Neural crest cell (in vitro differentiated cells): ENCODE measurements at regions not wholly inside any gene's neighbourhood (a gene's known extent, or its start where the extent isn't known, plus 50 kb on each side); places are given as distances from the start of the nearest gene placed in this dataset.

Experiments
- DNase-seq: peaks from one replicate; pipeline ENCODE4 v3.0.0; 2021; ENCODE audit warnings: low read depth, mixed read lengths, low spot score
- H3K27ac Mint-ChIP-seq: one replicate; pipeline ENCODE4 v1.8.0; 2021; ENCODE audit warnings: mild to moderate bottlenecking, mixed read lengths; ENCODE audit not compliant: unreplicated experiment
- H3K27me3 Mint-ChIP-seq: 2 replicates; pipeline ENCODE4 v1.8.0; 2021; ENCODE audit warnings: low read depth, mild to moderate bottlenecking, mixed read lengths
- H3K36me3 Mint-ChIP-seq: 2 replicates; pipeline ENCODE4 v1.8.0; 2021; ENCODE audit warnings: low read depth, mild to moderate bottlenecking, mixed read lengths
- H3K4me1 Mint-ChIP-seq: 2 replicates; pipeline ENCODE4 v1.8.0; 2021; ENCODE audit warnings: mixed read lengths
- H3K4me3 Mint-ChIP-seq: one replicate; pipeline ENCODE4 v1.8.0; 2021; ENCODE audit warnings: mild to moderate bottlenecking, mixed read lengths
- H3K9me3 Mint-ChIP-seq: 2 replicates; pipeline ENCODE4 v1.8.0; 2021; ENCODE audit warnings: mixed read lengths
- TF ChIP-seq, protein P1 (sequence below): fragments of 200-600 bp; sonication (generic); conservative IDR thresholded peaks from 2 replicates; pipeline ENCODE4 v1.5.0; 2021; ENCODE audit warnings: antibody characterized with exemption, mild to moderate bottlenecking

DNA sequence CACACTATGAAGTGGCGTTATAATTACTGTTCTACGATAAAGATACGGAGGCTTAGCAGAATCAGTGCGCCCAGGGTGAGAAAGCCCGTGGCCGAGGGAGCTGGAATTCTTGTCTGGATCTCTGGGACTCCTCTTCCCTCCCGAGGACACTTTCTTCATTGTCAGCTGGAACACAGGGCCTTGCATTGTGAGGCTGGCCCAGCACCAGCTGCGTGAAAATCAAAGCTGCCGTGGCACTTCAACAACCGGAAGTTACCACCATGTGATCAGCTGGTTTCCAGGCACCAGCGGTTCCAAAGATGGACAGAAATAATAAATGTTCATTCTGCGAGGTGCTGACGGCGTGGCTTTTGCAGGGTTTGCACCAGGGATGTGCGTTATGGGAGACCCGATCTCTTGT is 234.0 kb upstream of the PITRM1 start:
- H3K36me3 Mint-ChIP-seq = peaks cover 4% of the 10 kb centered on the region
- peaks cover 35% of the 10 kb centered on the region for H3K4me1 Mint-ChIP-seq
- no peak overlapping the region for H3K4me3 Mint-ChIP-seq
- H3K9me3 Mint-ChIP-seq = peaks cover 4% of the 10 kb centered on the region
- no peaks in the 10 kb centered on the region for H3K27me3 Mint-ChIP-seq
- TF ChIP-seq, protein P1, sequence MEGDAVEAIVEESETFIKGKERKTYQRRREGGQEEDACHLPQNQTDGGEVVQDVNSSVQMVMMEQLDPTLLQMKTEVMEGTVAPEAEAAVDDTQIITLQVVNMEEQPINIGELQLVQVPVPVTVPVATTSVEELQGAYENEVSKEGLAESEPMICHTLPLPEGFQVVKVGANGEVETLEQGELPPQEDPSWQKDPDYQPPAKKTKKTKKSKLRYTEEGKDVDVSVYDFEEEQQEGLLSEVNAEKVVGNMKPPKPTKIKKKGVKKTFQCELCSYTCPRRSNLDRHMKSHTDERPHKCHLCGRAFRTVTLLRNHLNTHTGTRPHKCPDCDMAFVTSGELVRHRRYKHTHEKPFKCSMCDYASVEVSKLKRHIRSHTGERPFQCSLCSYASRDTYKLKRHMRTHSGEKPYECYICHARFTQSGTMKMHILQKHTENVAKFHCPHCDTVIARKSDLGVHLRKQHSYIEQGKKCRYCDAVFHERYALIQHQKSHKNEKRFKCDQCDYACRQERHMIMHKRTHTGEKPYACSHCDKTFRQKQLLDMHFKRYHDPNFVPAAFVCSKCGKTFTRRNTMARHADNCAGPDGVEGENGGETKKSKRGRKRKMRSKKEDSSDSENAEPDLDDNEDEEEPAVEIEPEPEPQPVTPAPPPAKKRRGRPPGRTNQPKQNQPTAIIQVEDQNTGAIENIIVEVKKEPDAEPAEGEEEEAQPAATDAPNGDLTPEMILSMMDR = no peak
- no peak overlapping the region for H3K27ac Mint-ChIP-seq
- no peak for DNase-seq

DNA sequence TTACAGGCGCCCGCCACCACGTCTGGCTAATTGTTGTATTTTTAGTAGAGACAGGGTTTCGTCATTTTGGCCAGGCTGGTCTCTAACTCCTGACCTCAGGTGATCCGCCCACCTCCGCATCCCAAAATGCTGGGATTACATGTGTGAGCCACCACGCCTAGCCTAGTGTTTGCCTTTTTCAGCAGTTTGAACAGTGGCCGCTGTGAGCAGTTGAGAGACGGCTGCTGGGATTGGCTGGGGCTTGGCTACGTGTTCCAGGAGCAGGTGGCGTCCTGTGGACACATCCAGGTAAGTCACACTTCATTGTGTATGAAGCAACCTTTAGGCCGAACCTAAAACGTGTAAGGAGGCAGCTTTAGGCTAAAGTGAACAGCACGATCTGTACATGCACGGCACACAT is 231.8 kb upstream of the PITRM1 start:
- no peak overlapping the region for H3K4me3 Mint-ChIP-seq
- H3K4me1 Mint-ChIP-seq = peaks cover 52% of the 10 kb centered on the region
- H3K36me3 Mint-ChIP-seq = no peaks in the 10 kb centered on the region
- no peak for DNase-seq
- TF ChIP-seq, protein P1 = no peak
- H3K9me3 Mint-ChIP-seq = no peaks in the 10 kb centered on the region
- no peaks in the 10 kb centered on the region for H3K27me3 Mint-ChIP-seq
- no peak overlapping the region for H3K27ac Mint-ChIP-seq

DNA sequence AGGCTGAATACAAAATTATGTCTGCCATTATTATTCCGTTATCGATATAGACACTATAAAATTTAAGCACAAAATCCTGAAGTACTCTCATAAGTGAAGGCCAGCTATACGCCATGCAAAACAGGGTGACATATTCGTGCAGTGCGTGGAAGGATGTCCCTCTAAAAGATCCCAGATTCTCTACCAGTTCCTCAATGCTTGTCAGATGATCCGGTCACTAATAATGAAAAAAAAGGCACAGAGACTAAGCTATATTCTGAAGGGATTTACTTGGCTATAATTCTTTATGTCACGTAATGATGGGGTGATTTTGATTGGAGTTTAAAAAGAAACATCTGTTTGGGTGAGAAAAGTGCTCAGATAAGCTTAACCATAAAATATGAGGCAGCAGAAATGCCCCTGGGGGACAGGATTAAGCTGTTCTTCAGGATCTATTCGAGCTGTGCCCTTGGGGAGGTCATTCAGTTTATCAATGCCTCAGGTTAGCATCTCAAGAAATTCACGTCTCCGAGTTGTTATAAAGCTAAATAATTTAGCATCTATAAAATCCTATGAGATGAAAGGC is 229.7 kb upstream of the PITRM1 start:
- Mint-ChIP-seq H3K27me3 (no peaks in the 10 kb centered on the region), H3K27ac (no peak overlapping the region), H3K4me3 (no peak overlapping the region), H3K4me1 (peaks cover 65% of the 10 kb centered on the region), H3K9me3 (no peaks in the 10 kb centered on the region), H3K36me3 (no peaks in the 10 kb centered on the region)
- TF ChIP-seq, protein P1 = no peak
- DNase-seq = no peak

DNA sequence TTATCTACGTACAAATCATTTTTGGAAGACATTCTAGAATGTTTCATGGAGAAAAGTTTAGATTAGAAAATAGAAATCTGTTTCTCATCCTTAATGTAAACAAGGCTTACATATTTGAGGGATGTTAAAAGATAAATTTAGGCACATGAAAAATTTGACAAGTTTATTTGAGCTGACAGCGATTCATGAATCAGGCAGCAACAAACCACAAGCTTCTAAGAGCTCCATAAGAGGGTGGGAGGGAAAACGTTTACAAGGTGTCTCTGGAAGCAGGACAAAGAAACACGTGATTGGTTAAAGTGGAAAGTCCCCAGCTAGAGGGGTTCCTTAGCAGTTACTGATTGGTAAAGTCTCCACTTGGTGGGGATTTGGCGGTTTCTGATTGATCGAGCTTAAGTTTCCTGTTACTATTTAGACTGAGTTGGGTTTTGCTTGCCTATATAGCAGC is 228.9 kb upstream of the PITRM1 start:
- H3K4me3 Mint-ChIP-seq = no peak overlapping the region
- H3K9me3 Mint-ChIP-seq = no peaks in the 10 kb centered on the region
- H3K27me3 Mint-ChIP-seq = no peaks in the 10 kb centered on the region
- no peaks in the 10 kb centered on the region for H3K36me3 Mint-ChIP-seq
- DNase-seq = no peak
- TF ChIP-seq, protein P1 = no peak
- peaks cover 70% of the 10 kb centered on the region for H3K4me1 Mint-ChIP-seq
- no peak overlapping the region for H3K27ac Mint-ChIP-seq

DNA sequence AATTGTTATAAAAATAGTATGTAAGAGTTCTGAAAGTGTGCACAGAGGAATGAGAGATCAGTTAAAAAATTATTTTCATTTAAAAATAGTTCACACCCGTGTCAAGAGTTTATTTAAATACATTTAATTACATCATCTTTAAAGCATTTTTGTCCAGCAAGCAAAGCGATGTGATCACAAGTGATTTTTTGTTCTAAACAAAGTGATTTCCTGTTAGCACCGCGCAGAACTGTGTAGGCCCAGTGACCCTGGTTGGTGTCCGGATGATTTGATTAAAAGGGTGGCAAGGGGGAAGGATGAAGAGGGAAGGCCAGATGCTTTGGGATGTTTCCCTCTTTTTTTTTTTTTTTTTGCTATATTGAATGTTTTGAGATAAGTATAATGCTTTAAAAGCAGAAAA is 227.8 kb upstream of the PITRM1 start:
- peak overlapping the region; percentile 98 for H3K27ac Mint-ChIP-seq
- peak overlapping the region; percentile 31 for H3K4me3 Mint-ChIP-seq
- no peaks in the 10 kb centered on the region for H3K9me3 Mint-ChIP-seq
- H3K4me1 Mint-ChIP-seq = peaks cover 68% of the 10 kb centered on the region
- TF ChIP-seq, protein P1 = no peak
- no peak for DNase-seq
- H3K36me3 Mint-ChIP-seq = no peaks in the 10 kb centered on the region
- H3K27me3 Mint-ChIP-seq = no peaks in the 10 kb centered on the region
